ENCODE measurements at regions not wholly inside any gene's neighbourhood (a gene's known extent, or its start where the extent isn't known, plus 50 kb on each side); places are given as distances from the start of the nearest gene placed in this dataset.

GRCh38 chr4:74531963-74532794 is 87.2 kb downstream of the AREG start:
- TF ChIP-seq EZH2 (IDR thresholded peaks at IDR 0.05; ENCODE audit: low read length) (no peak), CTCF (optimal IDR thresholded peaks at IDR 0.05 in 1 of 3, IDR thresholded peaks at IDR 0.05 in 1 of 3, conservative IDR thresholded peaks at IDR 0.05 in 1 of 3; ENCODE audit: extremely low read depth in 1 of 3, insufficient read depth in 2 of 3, low read length in 3 of 3) (peak; percentile 61 to 83 (median 77))
